Hematopoietic multipotent progenitor cell treated with erythropoietin and hydrocortisone succinate and interleukin-3 and kit ligand, for 8 days (in vitro differentiated cells): ENCODE measurements at regions not wholly inside any gene's neighbourhood (a gene's known extent, or its start where the extent isn't known, plus 50 kb on each side); places are given as distances from the start of the nearest gene placed in this dataset.
"Not testable (repeated sequence)": the region's sequence is repeated elsewhere in the genome, so short reads cannot be mapped to it uniquely, and the experiment has no call there.

ENCODE experiments used
- DNase-seq: peaks from one replicate; pipeline ENCODE4 v3.0.0-alpha.2; 2015

DNA sequence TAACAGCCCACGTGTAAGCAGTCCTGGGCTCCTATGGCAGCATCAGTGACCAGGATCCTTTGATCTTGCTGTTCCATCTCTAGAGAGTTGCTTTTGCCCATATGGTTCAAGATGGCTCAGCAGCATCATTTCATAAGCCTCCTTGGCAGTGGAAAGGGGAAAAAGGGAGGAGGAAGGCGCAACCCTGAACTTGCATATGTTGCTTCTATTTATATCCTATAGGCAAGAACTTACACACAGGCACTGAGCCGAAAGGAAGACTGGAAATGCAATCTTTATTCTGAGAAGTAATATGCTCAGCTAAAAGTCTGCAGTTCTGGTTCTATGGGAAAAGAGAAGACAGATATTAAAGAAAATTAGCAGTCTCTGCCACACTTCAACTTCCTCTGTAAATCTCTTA is 167.7 kb upstream of the PLXNC1 start:
- DNase-seq = no peak

DNA sequence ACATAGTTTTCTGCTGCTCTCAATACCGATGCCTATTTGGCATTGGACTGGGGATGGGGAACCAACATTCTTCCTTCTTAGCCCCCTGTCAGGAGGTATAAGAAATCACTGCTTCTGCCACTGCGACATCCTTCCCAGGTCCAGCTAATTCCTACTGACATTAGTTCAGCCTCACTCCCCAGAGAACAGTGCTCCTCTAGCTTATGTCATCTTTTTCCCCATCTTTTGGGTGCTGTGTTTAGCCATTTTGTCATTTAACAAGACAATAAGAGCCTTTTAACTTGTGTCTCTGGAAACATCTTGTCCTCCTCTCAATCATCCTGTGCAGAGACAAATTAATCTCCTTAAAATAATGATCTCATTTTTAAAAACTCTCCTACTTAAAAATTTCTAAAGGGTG is 167.0 kb upstream of the PLXNC1 start:
- no peak for DNase-seq

DNA sequence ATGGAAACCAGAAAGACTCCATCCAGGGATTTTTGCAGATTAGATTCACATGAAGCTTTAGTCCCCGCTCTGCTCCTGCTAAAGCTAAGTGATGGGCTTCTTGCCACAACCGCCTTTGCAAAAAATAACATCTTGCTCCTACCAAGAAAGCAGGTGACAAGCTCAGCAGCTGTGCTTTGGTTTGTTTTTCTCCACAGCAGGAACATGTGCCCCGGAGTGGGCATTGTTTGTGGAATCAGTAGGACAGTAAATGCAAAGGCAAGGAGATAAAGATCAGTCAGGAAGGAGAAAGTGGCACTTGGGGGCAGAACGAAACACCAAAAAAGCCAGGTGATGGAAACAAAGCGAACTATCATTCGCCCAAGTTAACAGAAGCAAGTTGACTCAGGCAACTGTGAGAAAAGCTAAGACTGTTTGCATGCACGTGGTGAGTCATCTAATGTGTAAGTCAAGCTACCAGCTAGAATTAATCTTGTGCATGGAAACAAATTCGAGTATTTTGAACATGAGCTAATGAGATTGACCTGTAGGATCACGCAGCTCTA is 165.5 kb upstream of the PLXNC1 start:
- DNase-seq = peak; percentile 8

DNA sequence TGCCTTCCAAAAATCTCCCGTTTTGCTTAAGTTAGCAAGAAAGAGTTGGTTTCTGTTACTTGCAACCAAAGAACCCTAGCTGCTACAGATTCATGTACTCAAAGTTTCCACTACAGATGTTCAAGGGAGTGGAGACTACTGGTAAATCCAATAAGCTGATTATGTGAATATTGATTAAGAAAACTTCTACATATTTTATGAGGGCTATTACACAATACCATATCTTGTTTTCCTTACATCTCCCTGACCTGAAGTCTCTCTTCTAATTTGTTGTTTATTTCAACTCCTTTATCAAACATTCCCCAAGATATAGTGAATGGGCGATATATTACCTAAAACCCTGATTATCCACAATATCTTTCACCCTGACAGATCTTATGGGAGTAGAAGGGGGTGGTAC is 164.4 kb upstream of the PLXNC1 start:
- no peak for DNase-seq

DNA sequence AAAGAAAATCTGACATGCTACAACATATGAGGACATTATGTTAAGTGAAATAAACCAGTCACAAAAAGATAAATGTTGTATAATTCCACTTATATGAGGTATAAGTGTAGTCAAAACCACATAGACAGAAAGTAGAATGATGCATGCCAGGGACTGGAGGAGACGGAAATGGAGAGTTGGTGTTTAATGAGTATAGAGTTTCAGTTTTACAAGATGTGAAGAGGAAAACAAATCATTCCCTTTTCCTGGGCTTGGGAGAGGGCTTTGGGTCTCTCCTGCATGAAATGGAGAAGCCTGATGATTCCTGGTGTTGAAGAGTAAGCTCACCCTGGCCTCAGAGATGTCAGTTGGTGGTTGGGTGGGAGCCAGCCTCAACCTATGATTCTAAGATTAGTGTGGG is 158.4 kb upstream of the PLXNC1 start:
- DNase-seq = no peak

DNA sequence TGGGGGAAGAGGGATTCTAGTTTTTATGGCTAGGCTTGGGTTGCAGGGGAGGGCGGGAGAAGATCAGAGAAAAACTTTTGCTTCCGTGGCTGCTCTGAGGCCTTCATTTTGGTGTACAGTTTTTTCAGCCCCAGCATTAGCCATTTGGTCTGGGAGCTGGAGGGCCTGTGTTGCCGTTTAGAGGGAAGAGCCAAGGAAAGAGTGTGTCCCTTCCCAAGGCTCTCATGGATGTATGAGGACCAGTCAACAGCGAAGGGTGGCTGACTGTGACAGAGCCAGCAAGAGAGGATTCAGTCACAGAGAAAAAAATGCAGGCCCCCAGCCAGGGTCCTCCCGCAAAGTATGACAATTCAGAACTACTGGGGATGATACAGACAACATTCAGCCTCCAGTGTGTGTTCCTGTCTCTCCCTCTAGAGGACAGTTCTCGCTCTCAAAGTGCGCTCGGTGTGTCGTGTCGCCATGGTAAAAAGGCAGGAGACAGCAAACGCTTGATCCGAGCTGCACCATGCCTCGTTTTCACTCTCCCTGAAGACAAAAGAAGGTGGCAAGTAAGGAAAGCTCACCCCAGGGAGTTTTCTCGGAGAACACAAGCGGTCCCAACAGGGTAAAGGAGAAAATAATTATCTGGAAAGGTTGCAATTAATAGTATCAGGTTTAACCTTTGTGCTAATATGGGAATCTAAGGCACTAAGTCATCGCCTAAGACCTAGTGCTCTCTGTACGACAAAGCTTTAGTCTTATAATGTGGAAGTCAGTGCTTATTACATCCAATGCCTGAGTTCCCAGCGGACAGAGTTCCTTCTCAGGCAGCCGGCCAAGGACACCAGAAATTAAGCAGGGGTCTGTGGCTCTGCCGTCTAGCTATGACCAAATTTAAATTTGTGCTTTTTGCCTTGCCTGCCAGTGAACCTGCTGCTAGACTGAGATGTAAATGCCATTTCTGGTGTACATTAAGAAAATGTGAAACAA is 157.3 kb upstream of the PLXNC1 start:
- no peak for DNase-seq

DNA sequence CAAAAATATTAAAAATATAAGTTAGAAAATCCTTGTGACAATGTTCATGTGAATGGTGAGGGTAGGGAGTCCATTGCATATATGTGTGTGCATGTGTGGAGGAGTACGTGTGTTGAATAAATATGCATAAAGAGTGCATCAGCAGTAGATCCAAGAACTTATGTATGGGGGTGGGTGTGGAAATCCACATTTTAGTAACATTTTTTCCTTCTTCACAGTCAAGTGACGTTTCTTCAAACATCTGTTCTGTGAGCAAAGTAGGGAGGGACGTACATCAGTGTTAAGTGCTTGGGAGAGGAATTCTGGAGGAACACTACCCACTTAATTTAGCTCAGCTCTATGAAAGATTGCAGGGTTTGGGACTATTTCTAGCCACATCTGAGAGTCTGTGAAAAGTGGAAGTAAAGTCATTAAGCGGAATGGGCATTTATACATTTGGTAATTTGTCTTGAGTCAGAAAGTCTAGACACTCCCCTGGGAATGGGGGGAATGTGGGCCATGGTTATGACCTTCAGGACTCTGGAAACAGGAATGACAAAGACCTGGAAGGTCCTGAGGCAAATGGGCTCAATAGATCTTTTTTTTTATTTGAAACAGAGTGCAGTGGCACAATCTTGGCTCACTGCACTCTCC is 156.4 kb upstream of the PLXNC1 start:
- no peak for DNase-seq

DNA sequence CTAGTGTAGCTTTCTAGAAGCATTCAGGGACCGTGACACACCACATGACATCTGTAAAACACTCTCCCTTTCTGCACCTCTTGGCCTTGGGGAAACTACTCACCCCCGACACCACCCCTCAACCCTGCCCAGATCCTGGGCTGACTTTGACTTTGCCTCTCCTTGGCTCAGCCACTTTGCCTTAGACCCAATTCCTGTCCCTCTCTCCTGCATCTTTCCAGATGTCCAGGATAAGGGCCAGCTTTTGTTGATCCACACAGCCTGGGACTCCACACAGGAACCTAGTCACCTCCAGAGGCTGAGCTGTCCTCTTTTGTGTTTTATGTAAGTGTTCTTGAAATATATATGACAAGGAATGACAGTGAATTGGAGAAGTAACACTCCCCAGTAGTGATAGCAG is 153.7 kb upstream of the PLXNC1 start:
- DNase-seq = no peak

DNA sequence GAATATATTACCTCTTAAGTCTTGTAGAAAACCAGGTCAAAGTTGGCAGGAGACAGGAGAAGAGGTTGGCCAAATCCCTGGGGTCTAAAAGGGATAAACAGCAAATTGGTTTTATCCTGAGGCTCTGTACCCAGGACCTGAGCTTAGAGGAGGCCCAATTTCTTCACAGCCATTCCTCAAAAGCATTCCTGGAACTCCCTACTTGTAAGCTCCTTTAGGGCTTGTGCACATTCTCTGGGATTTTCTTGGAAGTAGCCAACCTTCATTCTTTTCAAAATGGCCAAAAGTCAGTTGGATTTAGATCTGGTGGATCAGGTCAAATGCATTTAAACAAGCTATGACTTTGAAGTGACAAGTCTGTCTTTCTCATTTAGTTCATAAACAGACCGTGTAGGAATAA is 152.1 kb upstream of the PLXNC1 start:
- no peak for DNase-seq

DNA sequence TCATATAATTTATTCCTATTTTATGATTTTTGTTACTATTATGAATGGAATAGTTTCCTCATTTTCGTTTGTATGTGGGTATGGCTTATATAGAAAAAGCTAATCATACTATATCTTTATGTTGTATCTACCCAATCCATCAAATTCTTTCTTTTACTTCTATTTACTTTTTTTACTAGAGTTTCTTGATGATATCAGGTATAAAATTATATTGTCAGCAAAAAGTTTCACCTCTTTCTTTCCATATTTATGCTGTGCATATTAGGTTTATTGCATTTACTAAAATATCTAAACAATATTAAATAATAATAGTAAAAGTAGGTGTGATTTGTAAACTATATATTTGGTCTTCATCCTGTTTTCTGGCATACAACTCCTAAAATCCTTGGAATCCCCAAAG is 146.7 kb upstream of the PLXNC1 start:
- DNase-seq = no peak

DNA sequence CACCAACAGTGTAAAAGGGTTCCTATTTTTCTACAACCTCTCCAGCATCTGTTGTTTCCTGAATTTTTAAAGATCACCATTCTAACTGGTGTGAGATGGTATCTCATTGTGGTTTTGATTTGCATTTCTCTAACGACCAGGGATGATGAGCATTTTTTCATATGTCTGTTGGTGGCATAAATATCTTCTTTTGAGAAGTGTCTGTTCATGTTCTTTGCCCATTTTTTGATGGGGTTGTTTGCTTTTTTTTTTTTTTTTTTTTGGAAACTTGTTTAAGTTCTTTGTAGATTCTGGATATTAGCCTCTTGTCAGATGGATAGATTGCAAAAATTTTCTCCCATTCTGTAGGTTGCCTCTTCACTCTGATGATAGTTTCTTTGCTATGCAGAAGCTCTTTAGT is 145.5 kb upstream of the PLXNC1 start:
- DNase-seq = not testable (repeated sequence)

DNA sequence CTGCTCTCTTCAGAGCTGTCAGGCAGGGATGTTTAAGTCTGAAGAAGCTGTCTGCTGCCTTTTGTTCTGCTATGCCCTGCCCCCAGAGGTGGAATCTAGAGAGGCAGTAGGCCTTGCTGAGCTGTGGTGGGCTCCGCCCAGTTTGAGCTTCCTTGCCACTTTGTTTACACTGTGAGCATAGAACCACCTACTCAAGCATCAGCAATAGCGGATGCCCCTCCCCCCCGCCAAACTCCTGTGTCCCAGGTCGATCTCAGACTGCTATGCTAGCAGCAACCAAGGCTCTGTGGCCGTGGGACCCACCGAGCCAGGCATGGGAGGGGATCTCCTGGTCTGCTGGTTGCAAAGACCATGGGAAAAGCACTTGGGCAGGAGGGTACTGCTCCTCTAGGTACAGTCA is 140.5 kb upstream of the PLXNC1 start:
- DNase-seq = not testable (repeated sequence)

DNA sequence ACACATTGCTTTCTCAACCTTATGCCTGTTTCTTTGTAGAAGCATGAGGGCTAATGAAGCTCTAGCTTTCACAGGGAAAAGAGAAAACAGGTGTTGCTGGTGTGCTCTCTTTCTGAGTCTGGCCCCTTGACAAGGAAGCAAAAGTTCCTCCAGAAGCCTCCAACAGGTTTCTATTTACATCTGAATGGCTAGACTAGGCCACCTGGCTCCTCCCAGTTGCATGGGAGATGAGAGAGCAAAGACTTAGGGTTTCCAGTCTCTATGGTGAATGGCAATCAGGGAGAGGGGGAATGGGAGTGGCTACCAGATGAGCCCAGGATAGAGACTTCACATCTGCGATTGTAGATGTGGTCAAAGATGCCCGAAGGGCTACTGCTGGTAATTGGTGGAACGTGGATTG is 138.1 kb upstream of the PLXNC1 start:
- no peak for DNase-seq

DNA sequence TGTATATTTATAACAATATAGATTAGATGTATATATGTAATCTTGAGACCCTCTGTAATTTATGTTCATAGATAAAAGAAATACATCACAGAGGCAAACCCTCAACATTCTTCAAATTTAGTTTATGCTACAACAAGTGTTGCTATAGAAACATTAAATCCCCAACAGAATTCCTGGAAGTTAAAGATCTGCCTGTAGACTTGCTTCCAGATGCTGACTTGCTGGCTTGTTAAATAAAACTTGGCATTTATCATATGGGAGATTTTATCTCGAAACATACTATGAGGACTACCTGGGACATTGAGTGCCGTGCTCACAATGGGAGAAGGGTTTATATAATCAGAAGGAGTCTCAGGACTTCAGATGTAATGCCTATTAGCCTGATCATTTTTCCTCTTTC is 136.3 kb upstream of the PLXNC1 start:
- DNase-seq = no peak

DNA sequence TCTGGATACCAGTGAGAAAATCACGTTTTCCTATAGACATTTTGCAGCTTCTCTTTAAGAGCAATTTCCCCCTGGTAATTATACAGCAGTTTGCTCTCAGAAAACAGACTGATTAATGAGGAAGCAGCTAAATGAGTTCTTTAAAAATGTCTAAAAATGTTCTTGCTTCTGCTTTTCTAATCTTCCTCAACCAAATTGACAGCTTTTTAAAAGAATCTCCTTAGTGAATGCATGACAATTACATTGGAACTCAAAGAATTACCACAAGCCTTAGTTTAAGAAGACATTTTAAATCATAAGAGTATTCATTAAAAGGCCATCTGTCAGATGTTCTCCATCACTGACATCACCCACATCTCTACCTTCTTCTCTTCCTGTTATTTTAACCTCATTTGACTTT is 135.8 kb upstream of the PLXNC1 start:
- peak; percentile 1 for DNase-seq

DNA sequence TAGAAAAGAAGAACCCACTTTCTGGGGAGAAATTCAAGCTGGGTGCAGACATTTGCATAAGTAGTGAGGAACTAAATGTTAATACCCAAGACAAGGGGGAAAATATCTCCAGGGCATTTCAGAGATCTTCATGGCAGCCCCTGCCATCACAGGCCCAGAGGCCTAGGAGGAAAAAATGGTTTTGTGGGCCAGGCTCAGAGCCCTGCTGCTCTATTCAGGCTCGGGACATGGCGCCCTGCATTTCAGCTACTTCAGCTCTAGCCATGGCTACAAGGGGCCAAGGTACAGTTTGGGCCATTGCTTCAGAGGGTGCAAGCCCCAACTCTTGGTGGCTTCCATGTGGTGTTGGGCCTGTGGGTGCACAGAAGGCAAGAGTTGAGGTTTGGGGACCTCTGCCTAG is 131.1 kb upstream of the PLXNC1 start:
- DNase-seq = not testable (repeated sequence)

DNA sequence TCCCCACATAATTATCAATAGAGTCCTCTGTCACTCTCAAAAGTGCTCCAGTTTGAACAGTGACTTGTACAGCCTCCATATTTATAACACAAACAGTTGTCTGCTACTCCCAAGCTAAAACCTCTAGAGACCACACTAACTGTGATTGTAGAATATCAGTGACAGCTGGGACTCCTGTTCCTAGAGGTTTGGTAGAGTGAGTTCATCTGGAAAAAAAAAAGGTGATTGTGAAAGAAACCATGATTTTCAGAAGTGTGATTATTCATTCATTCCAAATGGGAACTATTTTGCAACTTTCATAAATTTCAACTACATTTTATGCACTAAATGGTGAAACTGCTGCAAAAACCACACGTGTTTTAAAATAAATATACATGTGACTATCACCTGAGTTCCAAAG is 128.0 kb upstream of the PLXNC1 start:
- no peak for DNase-seq

DNA sequence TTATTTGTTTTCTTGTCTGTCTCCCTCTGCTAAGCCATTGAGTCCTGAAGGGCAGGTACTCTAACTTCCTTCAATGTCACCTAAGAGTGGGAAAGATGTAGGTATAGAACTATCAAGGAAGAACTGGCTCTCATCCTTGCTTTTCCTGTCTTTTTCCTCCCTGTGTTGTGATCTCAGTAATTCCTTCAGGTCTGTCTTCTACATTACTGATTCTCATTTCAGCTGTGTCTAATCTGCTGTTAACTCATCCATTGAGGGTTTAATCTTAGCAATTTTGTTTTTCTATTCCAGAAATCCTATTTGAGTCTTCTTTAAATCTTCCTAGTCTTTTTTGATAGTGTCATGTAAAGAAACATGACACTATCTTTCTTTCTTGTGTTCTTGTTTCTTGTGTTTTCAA is 124.5 kb upstream of the PLXNC1 start:
- DNase-seq = no peak

DNA sequence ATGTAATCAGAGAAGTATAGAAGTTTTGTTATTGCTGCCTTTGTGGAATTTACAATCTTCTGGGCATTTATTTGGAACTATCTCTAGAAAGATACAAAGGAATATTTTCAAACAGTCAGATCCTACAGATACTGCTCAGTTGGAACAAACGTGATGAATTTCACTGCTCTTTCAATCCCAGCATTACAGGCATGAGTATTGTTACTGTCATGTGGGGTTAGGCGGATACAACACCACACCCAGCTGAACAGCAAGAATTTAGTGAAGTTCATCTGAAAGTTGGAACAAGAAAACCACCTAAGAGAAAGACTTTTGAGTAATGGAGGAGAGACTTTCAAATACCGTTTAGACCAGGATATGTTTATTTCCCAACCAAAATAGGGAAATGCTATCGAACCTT is 123.3 kb upstream of the PLXNC1 start:
- no peak for DNase-seq

DNA sequence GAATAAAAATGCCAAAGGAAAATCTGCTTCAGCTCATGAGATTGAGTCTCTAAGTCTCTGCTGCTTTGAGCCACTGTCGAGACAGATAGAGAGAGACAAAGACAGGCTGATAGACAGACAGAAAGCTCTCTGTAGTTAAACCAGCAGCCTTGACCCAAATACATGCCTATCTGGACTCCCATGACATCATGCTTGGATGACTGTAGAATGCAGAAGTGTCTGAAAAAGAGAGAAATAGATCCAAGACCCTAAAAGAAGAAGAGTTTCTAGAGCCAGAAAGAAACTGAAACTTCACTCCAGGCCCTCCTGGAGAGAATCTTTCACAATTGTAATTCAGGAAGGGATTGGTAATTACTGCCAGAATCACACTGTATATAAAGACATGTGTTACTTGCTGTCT is 122.6 kb upstream of the PLXNC1 start:
- DNase-seq = no peak

DNA sequence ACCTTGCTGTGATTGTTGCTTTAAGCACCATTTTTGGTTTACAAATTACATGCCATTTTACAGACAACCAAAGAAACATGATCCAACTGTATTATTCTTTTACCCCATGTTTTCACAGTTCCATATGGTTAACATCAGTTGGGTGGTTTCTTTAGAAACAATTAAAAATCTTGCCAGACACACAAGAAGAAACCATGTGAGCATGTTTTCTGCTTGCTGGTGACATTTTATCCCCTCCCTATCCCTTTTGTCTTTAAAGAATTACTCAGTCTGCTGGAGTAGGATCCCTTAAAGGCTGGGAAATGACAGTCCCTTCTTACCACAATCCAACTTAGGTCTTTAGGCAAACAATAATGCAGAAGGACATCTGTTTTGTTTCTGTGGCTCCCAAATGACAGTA is 121.8 kb upstream of the PLXNC1 start:
- no peak for DNase-seq

DNA sequence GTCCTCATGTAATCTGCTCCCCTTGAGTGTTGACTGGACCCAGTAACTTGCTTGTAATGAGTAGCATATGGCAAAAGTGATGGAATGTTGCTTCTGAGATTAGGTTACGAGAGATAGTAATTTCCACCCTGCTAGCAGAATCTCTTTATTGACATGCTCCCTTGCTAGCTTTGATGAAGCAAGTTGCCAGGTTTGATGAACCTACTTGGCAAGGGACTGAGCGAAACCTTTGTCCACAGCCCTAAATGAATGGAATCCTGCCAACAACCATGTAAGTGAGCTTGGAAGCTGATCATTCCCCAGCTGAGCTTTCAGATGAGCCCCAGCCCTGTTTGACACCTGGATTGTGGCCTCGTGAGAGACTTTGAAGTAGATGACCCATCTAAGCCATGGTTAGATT is 120.8 kb upstream of the PLXNC1 start:
- DNase-seq = no peak

DNA sequence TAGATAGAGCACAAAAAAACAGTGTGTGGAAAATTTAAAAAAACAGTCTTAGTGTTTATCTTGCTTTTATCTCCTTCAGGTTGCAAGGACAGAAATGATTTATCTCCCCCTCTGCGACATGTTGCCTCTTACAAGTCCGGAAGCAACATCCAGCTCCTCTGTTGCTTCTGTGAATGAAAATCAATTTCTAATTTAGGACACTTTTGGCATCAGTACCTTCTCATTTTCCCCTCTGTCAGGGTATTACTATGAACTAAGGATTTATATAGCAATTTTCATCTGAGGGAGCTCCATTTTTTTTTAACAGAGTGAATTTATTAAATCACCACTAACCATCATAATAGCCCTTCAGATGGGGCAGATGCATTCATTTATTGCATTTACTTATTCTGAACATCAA is 116.6 kb upstream of the PLXNC1 start:
- no peak for DNase-seq

DNA sequence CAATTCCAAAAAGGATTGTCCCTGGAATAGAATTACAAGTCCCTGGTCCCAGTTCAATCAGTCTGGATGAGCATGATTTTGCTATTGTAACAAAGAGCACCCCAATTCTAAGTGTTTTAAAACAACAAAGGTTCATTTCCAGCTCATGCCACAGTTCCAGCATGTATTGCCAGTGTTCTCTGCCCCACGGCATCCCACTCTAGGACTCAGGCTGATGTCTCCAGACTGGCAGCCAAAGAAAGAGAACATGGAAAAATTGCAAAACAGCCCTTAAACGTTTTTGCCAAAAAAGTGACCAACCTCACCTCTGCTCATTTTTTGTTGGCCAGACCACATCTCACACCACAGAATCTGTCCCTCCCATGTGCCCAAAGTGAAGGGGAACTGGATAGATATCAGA is 116.0 kb upstream of the PLXNC1 start:
- no peak for DNase-seq
